ENCODE measurements at regions not wholly inside any gene's neighbourhood (a gene's known extent, or its start where the extent isn't known, plus 50 kb on each side); places are given as distances from the start of the nearest gene placed in this dataset.

DNA sequence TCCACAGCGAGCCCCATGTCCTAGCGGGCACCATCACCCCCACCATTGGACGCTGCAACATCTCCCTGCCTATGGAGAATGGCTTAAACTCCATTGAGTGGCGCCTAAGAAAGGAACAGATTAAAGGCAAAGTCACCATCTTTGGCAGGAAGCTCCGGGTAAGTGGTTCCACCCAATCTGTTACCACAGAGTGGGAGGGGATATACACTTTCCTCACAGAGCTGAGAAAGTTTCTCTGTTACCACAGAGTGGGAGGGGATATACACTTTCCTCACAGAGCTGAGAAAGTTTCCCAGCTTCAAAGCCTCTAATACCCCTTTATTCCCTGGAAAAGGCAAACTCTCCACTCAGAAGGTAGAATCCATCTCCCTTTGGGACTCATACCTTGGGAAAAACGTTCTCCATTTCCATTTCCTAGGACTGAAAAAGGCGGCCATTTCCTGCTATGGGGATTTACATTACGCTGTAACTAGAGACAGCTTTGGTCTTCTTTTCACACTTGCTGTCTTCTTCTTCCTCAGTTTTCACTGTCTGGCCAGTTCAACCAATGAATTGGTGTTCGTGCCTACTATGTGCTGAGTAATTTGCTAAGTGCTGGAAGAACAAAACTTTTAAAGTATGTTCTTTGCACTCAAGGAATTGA, 63.4 kb upstream of the WWC1 start:
- FAIRE-seq (no peak), ATAC-seq (no peak), DNase-seq (ENCODE audit: low spot score) (no peak)
- BruUV-seq (replicated peaks) = no TSS peak
- Histone ChIP-seq H3K4me1 (ENCODE audit: insufficient read depth, low read length) (no peaks in the 10 kb centered on the region), H3K9me3 (ENCODE audit: low read length) (no peaks in the 10 kb centered on the region), H3K9ac (ENCODE audit: insufficient read depth, low read depth, low read length) (no peak overlapping the region), H2AFZ (ENCODE audit: low read length) (no peak overlapping the region), H3K4me3 (replicated peaks in 1 of 3; ENCODE audit: insufficient read depth in 1 of 3, low read depth in 2 of 3, low read length in 3 of 3) (no peak overlapping the region), H3K27ac (ENCODE audit: extremely low read length, insufficient read depth, low read length) (no peak overlapping the region), H3K79me2 (ENCODE audit: insufficient read depth, low read length) (no peaks in the 10 kb centered on the region), H3K4me2 (ENCODE audit: low read depth, low read length) (no peak overlapping the region), H3K36me3 (replicated peaks in 1 of 2; ENCODE audit: control insufficient read depth in 1 of 2, insufficient read depth in 2 of 2, low read length in 2 of 2) (no peaks in the 10 kb centered on the region), H3K27me3 (ENCODE audit: control insufficient read depth in 1 of 2, insufficient read depth in 2 of 2, low read length in 2 of 2) (peaks cover 2 to 16% of the 10 kb centered on the region in 2 experiments; a peak in 3 of 5 replicates), H4K20me1 (ENCODE audit: insufficient read depth, low read length) (no peaks in the 10 kb centered on the region)
- no peak for TF ChIP-seq FOSL1 (CRISPR knock-in tag; IDR thresholded peaks at IDR 0.05; ENCODE audit: borderline replicate concordance)
- no peak for TF ChIP-seq MLLT10 (CRISPR knock-in tag; IDR thresholded peaks at IDR 0.05)
- no peak for TF ChIP-seq ETV5 (CRISPR knock-in tag; IDR thresholded peaks at IDR 0.05; ENCODE audit: borderline replicate concordance)
- TF ChIP-seq GMEB1 (CRISPR knock-in tag; IDR thresholded peaks at IDR 0.05; ENCODE audit: borderline replicate concordance) = no peak
- no peak for TF ChIP-seq CREBL2 (CRISPR knock-in tag; IDR thresholded peaks at IDR 0.05; ENCODE audit: borderline replicate concordance)
- TF ChIP-seq THYN1 (CRISPR knock-in tag; IDR thresholded peaks at IDR 0.05; ENCODE audit: borderline replicate concordance, low read depth) = no peak
- TF ChIP-seq, protein P1, sequence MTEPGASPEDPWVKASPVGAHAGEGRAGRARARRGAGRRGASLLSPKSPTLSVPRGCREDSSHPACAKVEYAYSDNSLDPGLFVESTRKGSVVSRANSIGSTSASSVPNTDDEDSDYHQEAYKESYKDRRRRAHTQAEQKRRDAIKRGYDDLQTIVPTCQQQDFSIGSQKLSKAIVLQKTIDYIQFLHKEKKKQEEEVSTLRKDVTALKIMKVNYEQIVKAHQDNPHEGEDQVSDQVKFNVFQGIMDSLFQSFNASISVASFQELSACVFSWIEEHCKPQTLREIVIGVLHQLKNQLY (CRISPR knock-in tag; IDR thresholded peaks at IDR 0.05) = no peak
- no peak for TF ChIP-seq ZNF549 (CRISPR knock-in tag; IDR thresholded peaks at IDR 0.05)
- TF ChIP-seq ZNF382 (CRISPR knock-in tag; IDR thresholded peaks at IDR 0.05; ENCODE audit: borderline replicate concordance) = no peak
- no peak for TF ChIP-seq TCF7L2 (IDR thresholded peaks at IDR 0.05; ENCODE audit: low read depth, low read length)
- ChIA-PET POLR2A (no interaction called here), CTCF (ENCODE audit: low intra/inter-chr PET ratio, low total read pairs) (no interaction called here)
- 34% methylated on average over 9 of the region's 9 CpGs for WGBS (ENCODE audit: low lambda C conversion rate)
- in situ Hi-C loops (cut with HindIII; ENCODE audit: extremely low pct_ligation_motif_present, low pct_unique_long_range_greater_than_20kb) = loop anchor here (10.0 kb wide), 1 partner anchor 503 kb away; no protein-coding TSS in a partner anchor
- intact Hi-C loops (cut with micrococcal nuclease; ENCODE audit: unreplicated experiment) = no loop called here
